ENCODE measurements at regions not wholly inside any gene's neighbourhood (a gene's known extent, or its start where the extent isn't known, plus 50 kb on each side); places are given as distances from the start of the nearest gene placed in this dataset.

GRCh38 chr1:229762891-229763290 is 136.8 kb downstream of the URB2 start:
- no peak for DNase-seq

GRCh38 chr1:229768232-229768631 is 142.2 kb downstream of the URB2 start:
- no peak for DNase-seq

- DNase-seq = no peak
Measured at GRCh38 chr1:229769006-229769405, 143.0 kb downstream of the URB2 start.

- no peak for DNase-seq
Measured at GRCh38 chr1:229769809-229770208, 143.8 kb downstream of the URB2 start.

- DNase-seq = no peak
Measured at GRCh38 chr1:229778794-229779193, 152.7 kb downstream of the URB2 start.

- DNase-seq = no peak
Measured at GRCh38 chr1:229781453-229781852, 155.4 kb downstream of the URB2 start.

- no peak for DNase-seq
Measured at GRCh38 chr1:229782469-229782868, 156.4 kb downstream of the URB2 start.

GRCh38 chr1:229784834-229785233 is 158.8 kb downstream of the URB2 start:
- DNase-seq = no peak

- DNase-seq = no peak
Measured at GRCh38 chr1:229786974-229787610, 161.0 kb downstream of the URB2 start.

- no peak for DNase-seq
Measured at GRCh38 chr1:229788004-229788403, 162.0 kb downstream of the URB2 start.

- DNase-seq = no peak
Measured at GRCh38 chr1:229792012-229792975, 166.2 kb downstream of the URB2 start.

- no peak for DNase-seq
Measured at GRCh38 chr1:229793488-229793887, 167.4 kb downstream of the URB2 start.

GRCh38 chr1:229798558-229798957 is 172.5 kb downstream of the URB2 start:
- DNase-seq = no peak

- no peak for DNase-seq
Measured at GRCh38 chr1:229803626-229804217, 177.7 kb downstream of the URB2 start.

- no peak for DNase-seq
Measured at GRCh38 chr1:229808272-229808671, 182.2 kb downstream of the URB2 start.

- DNase-seq = no peak
Measured at GRCh38 chr1:229810140-229810539, 184.1 kb downstream of the URB2 start.

- no peak for DNase-seq
Measured at GRCh38 chr1:229810961-229811360, 184.9 kb downstream of the URB2 start.

GRCh38 chr1:229812148-229812547 is 186.1 kb downstream of the URB2 start:
- no peak for DNase-seq

- DNase-seq = no peak
Measured at GRCh38 chr1:229812693-229813092, 186.6 kb downstream of the URB2 start.

- no peak for DNase-seq
Measured at GRCh38 chr1:229815076-229815475, 189.0 kb downstream of the URB2 start.

- DNase-seq = no peak
Measured at GRCh38 chr1:229815961-229816360, 189.9 kb downstream of the URB2 start.

- no peak for DNase-seq
Measured at GRCh38 chr1:229817936-229818335, 191.9 kb downstream of the URB2 start.

GRCh38 chr1:229819091-229819490 is 193.0 kb downstream of the URB2 start:
- no peak for DNase-seq

GRCh38 chr1:229822026-229822425 is 196.0 kb downstream of the URB2 start:
- DNase-seq = no peak

All from activated CD4-positive, alpha-beta T cell treated with anti-CD3 and anti-CD28 coated beads for 48 hours (primary cell).